ENCODE measurements at regions not wholly inside any gene's neighbourhood (a gene's known extent, or its start where the extent isn't known, plus 50 kb on each side); places are given as distances from the start of the nearest gene placed in this dataset.

- no peak overlapping the region for H3K4me3 ChIP-seq (ENCODE audit: low read length)
- H3K4me3 Mint-ChIP-seq = no peak overlapping the region
- H3K9me3 ChIP-seq (ENCODE audit: control insufficient read depth, low read length) = no peaks in the 10 kb centered on the region
- no peaks in the 10 kb centered on the region for H3K27me3 Mint-ChIP-seq (ENCODE audit: insufficient read depth)
- H3K36me3 Mint-ChIP-seq (ENCODE audit: low read depth) = no peaks in the 10 kb centered on the region
- 93 to 100% methylated on average over 5 to 6 of the region's 6 CpGs for WGBS, 2 experiments (ENCODE audit: insufficient coverage in 1 of 2, insufficient read length in 1 of 2)
- no peaks in the 10 kb centered on the region for H3K4me1 ChIP-seq (ENCODE audit: control insufficient read depth, insufficient read depth, low read length)
- H3K36me3 ChIP-seq (ENCODE audit: control insufficient read depth, insufficient read depth, low read length) = no peaks in the 10 kb centered on the region
- no peak for TF ChIP-seq CTCF (conservative IDR thresholded peaks at IDR 0.05)
- H3K27ac ChIP-seq (ENCODE audit: low read depth, low read length) = no peak overlapping the region
- no peaks in the 10 kb centered on the region for H3K4me1 Mint-ChIP-seq
- DNase-seq = no peak
- no peaks in the 10 kb centered on the region for H3K27me3 ChIP-seq (ENCODE audit: control insufficient read depth, insufficient read depth, low read length, poor library complexity, severe bottlenecking)
- H3K9ac ChIP-seq (ENCODE audit: extremely low read depth, low read length, poor library complexity, severe bottlenecking) = no peak overlapping the region
- H3K27ac Mint-ChIP-seq = no peak overlapping the region
- no peaks in the 10 kb centered on the region for H3K9me3 Mint-ChIP-seq
Observed at GRCh38 chr5:68740226-68740910, 353.4 kb upstream of the SLC30A5 start.

GRCh38 chr5:68744206-68744605 is 349.6 kb upstream of the SLC30A5 start:
- no peaks in the 10 kb centered on the region for H3K9me3 Mint-ChIP-seq
- TF ChIP-seq CTCF (conservative IDR thresholded peaks at IDR 0.05) = no peak
- Histone ChIP-seq H3K27me3 (ENCODE audit: control insufficient read depth, insufficient read depth, low read length, poor library complexity, severe bottlenecking) (no peaks in the 10 kb centered on the region), H3K9me3 (ENCODE audit: control insufficient read depth, low read length) (no peaks in the 10 kb centered on the region), H3K27ac (ENCODE audit: low read depth, low read length) (no peak overlapping the region), H3K9ac (ENCODE audit: extremely low read depth, low read length, poor library complexity, severe bottlenecking) (no peak overlapping the region), H3K4me3 (ENCODE audit: low read length) (no peak overlapping the region), H3K4me1 (ENCODE audit: control insufficient read depth, insufficient read depth, low read length) (no peaks in the 10 kb centered on the region), H3K36me3 (ENCODE audit: control insufficient read depth, insufficient read depth, low read length) (no peaks in the 10 kb centered on the region)
- H3K36me3 Mint-ChIP-seq (ENCODE audit: low read depth) = no peaks in the 10 kb centered on the region
- no peaks in the 10 kb centered on the region for H3K27me3 Mint-ChIP-seq (ENCODE audit: insufficient read depth)
- WGBS, 2 experiments (ENCODE audit: insufficient coverage in 1 of 2, insufficient read length in 1 of 2) = 95 to 96% methylated on average over 4 of the region's 4 CpGs
- no peak overlapping the region for H3K4me3 Mint-ChIP-seq
- no peaks in the 10 kb centered on the region for H3K4me1 Mint-ChIP-seq
- no peak overlapping the region for H3K27ac Mint-ChIP-seq
- DNase-seq = no peak

GRCh38 chr5:68745448-68745847 is 348.4 kb upstream of the SLC30A5 start:
- Histone ChIP-seq H3K9me3 (ENCODE audit: control insufficient read depth, low read length) (no peaks in the 10 kb centered on the region), H3K4me3 (ENCODE audit: low read length) (no peak overlapping the region), H3K27me3 (ENCODE audit: control insufficient read depth, insufficient read depth, low read length, poor library complexity, severe bottlenecking) (no peaks in the 10 kb centered on the region), H3K36me3 (ENCODE audit: control insufficient read depth, insufficient read depth, low read length) (no peaks in the 10 kb centered on the region), H3K27ac (ENCODE audit: low read depth, low read length) (no peak overlapping the region), H3K9ac (ENCODE audit: extremely low read depth, low read length, poor library complexity, severe bottlenecking) (no peak overlapping the region), H3K4me1 (ENCODE audit: control insufficient read depth, insufficient read depth, low read length) (no peaks in the 10 kb centered on the region)
- no peaks in the 10 kb centered on the region for H3K9me3 Mint-ChIP-seq
- H3K4me1 Mint-ChIP-seq = no peaks in the 10 kb centered on the region
- no peaks in the 10 kb centered on the region for H3K36me3 Mint-ChIP-seq (ENCODE audit: low read depth)
- TF ChIP-seq CTCF (conservative IDR thresholded peaks at IDR 0.05) = peak; percentile 46
- no peaks in the 10 kb centered on the region for H3K27me3 Mint-ChIP-seq (ENCODE audit: insufficient read depth)
- no peak overlapping the region for H3K27ac Mint-ChIP-seq
- no peak overlapping the region for H3K4me3 Mint-ChIP-seq
- DNase-seq = no peak
